DND-41 (cell line): ENCODE measurements at regions not wholly inside any gene's neighbourhood (a gene's known extent, or its start where the extent isn't known, plus 50 kb on each side); places are given as distances from the start of the nearest gene placed in this dataset.

Experiments used
- EZH2 ChIP-seq: IDR thresholded peaks from 3 replicates; pipeline ENCODE4 v1.6.1; 2012; ENCODE audit warnings: borderline replicate concordance, low read depth, mild to moderate bottlenecking, moderate library complexity, low read length, inconsistent platforms; ENCODE audit not compliant: severe bottlenecking
- TF ChIP-seq, protein P1 (sequence below): IDR thresholded peaks from 2 replicates; pipeline ENCODE4 v1.5.1; 2012; ENCODE audit warnings: borderline replicate concordance, low read length, moderate library complexity, mild to moderate bottlenecking; ENCODE audit not compliant: poor library complexity, severe bottlenecking; ENCODE audit errors: extremely low read depth

DNA sequence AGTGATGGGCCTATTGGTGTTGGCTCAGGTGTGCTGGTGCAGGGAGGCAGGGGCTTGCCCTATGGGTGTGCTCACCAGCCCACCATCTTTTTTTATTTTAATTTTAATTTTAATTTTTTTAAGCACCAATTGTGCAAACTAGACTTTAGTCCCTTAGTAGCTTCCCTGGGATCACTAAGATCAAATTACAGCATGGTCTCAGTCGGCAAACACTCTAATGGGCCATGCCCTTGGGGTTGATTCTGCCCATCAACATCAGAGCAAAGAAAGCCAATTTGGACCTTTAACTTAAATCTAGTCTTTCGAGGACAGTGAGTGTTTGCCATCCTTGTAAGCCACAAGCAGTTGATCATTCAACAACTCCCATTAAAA lies 64.7 kb upstream of the KCNE2 start:
- TF ChIP-seq, protein P1, sequence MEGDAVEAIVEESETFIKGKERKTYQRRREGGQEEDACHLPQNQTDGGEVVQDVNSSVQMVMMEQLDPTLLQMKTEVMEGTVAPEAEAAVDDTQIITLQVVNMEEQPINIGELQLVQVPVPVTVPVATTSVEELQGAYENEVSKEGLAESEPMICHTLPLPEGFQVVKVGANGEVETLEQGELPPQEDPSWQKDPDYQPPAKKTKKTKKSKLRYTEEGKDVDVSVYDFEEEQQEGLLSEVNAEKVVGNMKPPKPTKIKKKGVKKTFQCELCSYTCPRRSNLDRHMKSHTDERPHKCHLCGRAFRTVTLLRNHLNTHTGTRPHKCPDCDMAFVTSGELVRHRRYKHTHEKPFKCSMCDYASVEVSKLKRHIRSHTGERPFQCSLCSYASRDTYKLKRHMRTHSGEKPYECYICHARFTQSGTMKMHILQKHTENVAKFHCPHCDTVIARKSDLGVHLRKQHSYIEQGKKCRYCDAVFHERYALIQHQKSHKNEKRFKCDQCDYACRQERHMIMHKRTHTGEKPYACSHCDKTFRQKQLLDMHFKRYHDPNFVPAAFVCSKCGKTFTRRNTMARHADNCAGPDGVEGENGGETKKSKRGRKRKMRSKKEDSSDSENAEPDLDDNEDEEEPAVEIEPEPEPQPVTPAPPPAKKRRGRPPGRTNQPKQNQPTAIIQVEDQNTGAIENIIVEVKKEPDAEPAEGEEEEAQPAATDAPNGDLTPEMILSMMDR, result no peak
- TF ChIP-seq EZH2, result no peak
